Keratinocyte (primary cell): ENCODE measurements at regions not wholly inside any gene's neighbourhood (a gene's known extent, or its start where the extent isn't known, plus 50 kb on each side); places are given as distances from the start of the nearest gene placed in this dataset.

Experiments
- DNase-seq: peaks from one replicate; pipeline ENCODE4 v3.0.0-alpha.2; 2011; ENCODE audit warnings: low read depth, missing footprints, low spot score
- FAIRE-seq: peaks from 2 replicates; lab custom pipeline; 2011; peaks lifted over from hg19 to GRCh38; lab: Jason Lieb, UNC
- H2AFZ ChIP-seq: 2 replicates; pipeline ENCODE4 v1.6.0; 2012; ENCODE audit warnings: low read length, control low read depth, inconsistent platforms; ENCODE audit not compliant: control insufficient read depth
- H3K27ac ChIP-seq: 2 replicates; pipeline ENCODE4 v1.5.1; 2011; ENCODE audit warnings: low read length; ENCODE audit not compliant: control insufficient read depth, insufficient read depth
- H3K27me3 ChIP-seq: 3 replicates; pipeline ENCODE4 v1.6.0; 2011; ENCODE audit warnings: low read length; ENCODE audit not compliant: control insufficient read depth, insufficient read depth; ENCODE audit errors: extremely low read depth
- H3K36me3 ChIP-seq, 2 experiments: 2 replicates in 1 of 2; 3 replicates in 1 of 2; pipeline ENCODE4 v1.5.1; 2011; ENCODE audit warnings: low read length in 2 of 2, mild to moderate bottlenecking in 1 of 2; ENCODE audit not compliant: control insufficient read depth in 2 of 2, insufficient read depth in 2 of 2; ENCODE audit errors: extremely low read depth in 1 of 2
- H3K4me1 ChIP-seq: 3 replicates; pipeline ENCODE4 v1.5.1; 2011; ENCODE audit warnings: low read length; ENCODE audit not compliant: control insufficient read depth, insufficient read depth; ENCODE audit errors: extremely low read depth
- H3K4me2 ChIP-seq: 3 replicates; pipeline ENCODE4 v1.6.0; 2011; ENCODE audit warnings: low read depth, low read length; ENCODE audit not compliant: control insufficient read depth, insufficient read depth; ENCODE audit errors: extremely low read depth
- H3K4me3 ChIP-seq, 3 experiments: fragments of 200-600 bp in 1 of 3; sonication (generic) in 1 of 3; 2 replicates in 2 of 3; 3 replicates in 1 of 3; pipeline ENCODE4 v1.5.1; 2011 to 2016; ENCODE audit warnings: low read length in 3 of 3, mild to moderate bottlenecking in 3 of 3, control low read depth in 2 of 3, inconsistent platforms in 1 of 3, low read depth in 1 of 3, mixed read lengths in 1 of 3, mixed run types in 1 of 3, moderate library complexity in 1 of 3; ENCODE audit not compliant: control insufficient read depth in 2 of 3, insufficient read depth in 2 of 3; ENCODE audit errors: extremely low read depth in 1 of 3
- H3K79me2 ChIP-seq: 2 replicates; pipeline ENCODE4 v1.6.0; 2012; ENCODE audit warnings: low read length; ENCODE audit not compliant: control insufficient read depth, insufficient read depth
- H3K9ac ChIP-seq: 3 replicates; pipeline ENCODE4 v1.6.0; 2011; ENCODE audit warnings: low read length; ENCODE audit not compliant: control insufficient read depth, insufficient read depth; ENCODE audit errors: extremely low read depth
- H3K9me1 ChIP-seq: 3 replicates; pipeline ENCODE4 v1.6.0; 2011; ENCODE audit warnings: low read length; ENCODE audit not compliant: control insufficient read depth, insufficient read depth; ENCODE audit errors: extremely low read depth
- H3K9me3 ChIP-seq: 2 replicates; pipeline ENCODE4 v1.5.1; 2012; ENCODE audit warnings: low read depth, low read length; ENCODE audit not compliant: control insufficient read depth
- H4K20me1 ChIP-seq: 3 replicates; pipeline ENCODE4 v1.6.0; 2011; ENCODE audit warnings: low read length; ENCODE audit not compliant: control insufficient read depth, insufficient read depth; ENCODE audit errors: extremely low read depth
- EZH2 ChIP-seq: IDR thresholded peaks from one replicate; pipeline ENCODE4 v1.6.1; 2012; ENCODE audit warnings: inconsistent platforms, mild to moderate bottlenecking, low read length, moderate library complexity
- dilution Hi-C: fragments of 300-500 bp; cut with MboI; formaldehyde crosslinking; loops from one replicate; pipeline ENCODE4 v1.7.0; 2020; ENCODE audit warnings: low sequenced_read_pairs; ENCODE audit not compliant: extremely low pct_ligation_motif_present
- TF ChIP-seq, protein P1 (sequence below), 3 experiments: IDR thresholded peaks in 1 of 3; conservative IDR thresholded peaks in 1 of 3; optimal IDR thresholded peaks in 1 of 3; 2 replicates in 2 of 3; 3 replicates in 1 of 3; pipeline versions ENCODE3 to v1.5.1; 2011; ENCODE audit warnings: low read length in 3 of 3, mild to moderate bottlenecking in 3 of 3, moderate library complexity in 2 of 3, control low read depth in 1 of 3, inconsistent platforms in 1 of 3; ENCODE audit not compliant: insufficient read depth in 2 of 3; ENCODE audit errors: extremely low read depth in 1 of 3

- H3K4me3 ChIP-seq = no peak overlapping the region
- H3K27me3 ChIP-seq = no peaks in the 10 kb centered on the region
- no peaks in the 10 kb centered on the region for H3K36me3 ChIP-seq
- no peaks in the 10 kb centered on the region for H3K4me1 ChIP-seq
- no peaks in the 10 kb centered on the region for H3K9me1 ChIP-seq
- no peak overlapping the region for H2AFZ ChIP-seq
- H3K9ac ChIP-seq = no peak overlapping the region
- H3K9me3 ChIP-seq = no peaks in the 10 kb centered on the region
- no peak for FAIRE-seq
- DNase-seq = no peak
- no peaks in the 10 kb centered on the region for H3K79me2 ChIP-seq
- H3K4me2 ChIP-seq = no peak overlapping the region
- no peak for TF ChIP-seq EZH2
- TF ChIP-seq, protein P1, sequence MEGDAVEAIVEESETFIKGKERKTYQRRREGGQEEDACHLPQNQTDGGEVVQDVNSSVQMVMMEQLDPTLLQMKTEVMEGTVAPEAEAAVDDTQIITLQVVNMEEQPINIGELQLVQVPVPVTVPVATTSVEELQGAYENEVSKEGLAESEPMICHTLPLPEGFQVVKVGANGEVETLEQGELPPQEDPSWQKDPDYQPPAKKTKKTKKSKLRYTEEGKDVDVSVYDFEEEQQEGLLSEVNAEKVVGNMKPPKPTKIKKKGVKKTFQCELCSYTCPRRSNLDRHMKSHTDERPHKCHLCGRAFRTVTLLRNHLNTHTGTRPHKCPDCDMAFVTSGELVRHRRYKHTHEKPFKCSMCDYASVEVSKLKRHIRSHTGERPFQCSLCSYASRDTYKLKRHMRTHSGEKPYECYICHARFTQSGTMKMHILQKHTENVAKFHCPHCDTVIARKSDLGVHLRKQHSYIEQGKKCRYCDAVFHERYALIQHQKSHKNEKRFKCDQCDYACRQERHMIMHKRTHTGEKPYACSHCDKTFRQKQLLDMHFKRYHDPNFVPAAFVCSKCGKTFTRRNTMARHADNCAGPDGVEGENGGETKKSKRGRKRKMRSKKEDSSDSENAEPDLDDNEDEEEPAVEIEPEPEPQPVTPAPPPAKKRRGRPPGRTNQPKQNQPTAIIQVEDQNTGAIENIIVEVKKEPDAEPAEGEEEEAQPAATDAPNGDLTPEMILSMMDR (optimal IDR thresholded peaks at IDR 0.05 in 1 of 3, IDR thresholded peaks at IDR 0.05 in 1 of 3, conservative IDR thresholded peaks at IDR 0.05 in 1 of 3; ENCODE audit: extremely low read depth in 1 of 3, insufficient read depth in 2 of 3, low read length in 3 of 3) = no peak
- dilution Hi-C loops = no loop called here
- H4K20me1 ChIP-seq = no peaks in the 10 kb centered on the region
- no peak overlapping the region for H3K27ac ChIP-seq
Observed at GRCh38 chr16:65523283-65523944, 401.6 kb upstream of the CDH11 start.

GRCh38 chr16:65522412-65522811 lies 400.5 kb upstream of the CDH11 start:
- no peaks in the 10 kb centered on the region for H3K79me2 ChIP-seq
- no peak for FAIRE-seq
- H3K9me1 ChIP-seq = no peaks in the 10 kb centered on the region
- no peak overlapping the region for H2AFZ ChIP-seq
- H3K9me3 ChIP-seq = no peaks in the 10 kb centered on the region
- no peaks in the 10 kb centered on the region for H3K36me3 ChIP-seq
- no peaks in the 10 kb centered on the region for H4K20me1 ChIP-seq
- no peak overlapping the region for H3K27ac ChIP-seq
- no peaks in the 10 kb centered on the region for H3K4me1 ChIP-seq
- H3K4me2 ChIP-seq = no peak overlapping the region
- H3K27me3 ChIP-seq = no peaks in the 10 kb centered on the region
- no peak overlapping the region for H3K9ac ChIP-seq
- no peak for DNase-seq
- dilution Hi-C loops = no loop called here
- TF ChIP-seq EZH2 = no peak
- TF ChIP-seq, protein P1 (optimal IDR thresholded peaks at IDR 0.05 in 1 of 3, IDR thresholded peaks at IDR 0.05 in 1 of 3, conservative IDR thresholded peaks at IDR 0.05 in 1 of 3; ENCODE audit: extremely low read depth in 1 of 3, insufficient read depth in 2 of 3, low read length in 3 of 3) = no peak
- no peak overlapping the region for H3K4me3 ChIP-seq
